ENCODE measurements at regions not wholly inside any gene's neighbourhood (a gene's known extent, or its start where the extent isn't known, plus 50 kb on each side); places are given as distances from the start of the nearest gene placed in this dataset.
"Not testable (repeated sequence)": the region's sequence is repeated elsewhere in the genome, so short reads cannot be mapped to it uniquely, and the experiment has no call there.

DNA sequence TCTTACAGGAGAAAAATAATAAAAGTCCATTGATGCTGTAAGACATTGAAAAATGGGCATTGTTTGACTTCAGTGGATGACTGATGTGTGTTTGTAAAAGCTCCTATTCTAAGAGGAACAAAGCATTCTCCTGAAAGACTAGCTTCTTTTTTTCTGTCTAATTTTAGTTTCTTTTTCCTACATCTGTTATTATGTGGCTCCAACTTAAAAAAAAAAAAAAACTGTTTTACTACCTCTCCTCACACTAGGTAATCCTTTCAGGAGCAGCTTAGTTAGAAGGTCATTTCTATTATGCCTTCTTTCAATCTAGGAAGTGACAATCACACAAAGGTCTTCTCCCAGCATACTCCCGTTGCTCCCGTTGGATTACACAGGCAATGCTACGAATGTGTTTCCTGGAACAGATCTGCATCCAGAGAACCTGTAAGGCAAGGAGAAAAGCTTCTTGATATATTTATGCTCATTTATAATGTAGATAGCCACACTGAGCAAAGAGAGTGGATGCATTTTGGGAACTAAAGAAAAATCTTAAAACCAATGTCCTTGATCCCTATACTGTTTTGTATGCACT, 595.1 kb upstream of the CCDC179 start:
- no peak for DNase-seq (ENCODE audit: low read depth in 2 of 3, low spot score in 1 of 3)

DNA sequence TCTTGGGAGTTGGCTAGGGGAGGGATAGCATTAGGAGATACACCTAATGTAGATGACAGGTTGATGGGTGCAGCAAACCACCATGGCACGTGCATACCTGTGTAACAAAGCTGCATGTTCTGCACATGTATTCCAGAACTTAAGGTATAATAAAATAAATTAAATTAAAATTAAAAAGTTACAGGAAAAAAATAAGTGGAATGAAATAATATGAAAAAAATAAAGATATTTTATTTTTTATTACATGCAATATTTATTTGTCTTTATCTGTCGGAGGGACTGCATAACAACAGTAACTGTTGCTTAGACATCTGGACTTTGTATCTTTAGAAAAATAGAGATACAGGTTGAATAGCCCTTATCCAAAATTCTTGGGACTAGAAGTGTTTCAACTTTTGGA, 597.4 kb upstream of the CCDC179 start:
- DNase-seq (ENCODE audit: low read depth in 2 of 3, low spot score in 1 of 3): no peak

DNA sequence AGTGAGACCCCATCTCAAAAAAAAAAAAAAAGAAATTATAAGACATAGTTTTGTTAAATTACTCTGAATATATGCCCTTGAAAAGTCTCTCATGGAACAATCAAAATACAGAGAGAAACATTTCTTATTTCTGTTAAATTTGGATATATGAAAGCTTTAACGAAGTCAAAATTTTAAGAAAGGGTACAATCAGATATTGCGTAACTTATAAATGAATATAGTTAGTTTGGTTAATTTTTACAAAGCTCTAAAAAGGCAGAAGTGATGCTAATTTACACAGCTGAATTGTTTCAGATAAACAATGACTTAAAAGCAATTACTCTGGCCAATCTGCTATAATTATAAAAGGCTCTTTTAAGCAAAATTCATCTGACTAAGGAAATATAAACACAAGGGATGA, 611.6 kb upstream of the CCDC179 start:
- DNase-seq (ENCODE audit: low read depth in 2 of 3, low spot score in 1 of 3): no peak

DNA sequence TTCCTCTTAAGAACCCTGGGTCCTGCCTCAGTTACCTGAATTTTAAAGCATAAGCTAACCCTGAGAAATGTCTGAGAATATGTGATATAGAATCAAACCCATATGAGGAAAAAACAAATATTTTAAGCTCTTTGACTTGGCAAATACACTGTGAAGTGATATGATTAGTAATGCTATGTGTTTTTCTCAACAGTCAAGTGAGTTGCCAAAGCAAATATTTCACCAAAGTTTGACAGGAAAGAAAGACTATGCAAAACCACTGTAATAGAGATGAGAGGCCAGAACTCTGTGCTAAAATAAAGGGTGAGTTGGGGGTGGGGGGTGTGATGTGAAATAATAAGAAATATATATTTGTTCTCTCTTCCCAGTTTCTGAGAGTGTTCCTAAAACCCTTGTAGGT, 613.5 kb upstream of the CCDC179 start:
- no peak for DNase-seq (ENCODE audit: low read depth in 2 of 3, low spot score in 1 of 3)

DNA sequence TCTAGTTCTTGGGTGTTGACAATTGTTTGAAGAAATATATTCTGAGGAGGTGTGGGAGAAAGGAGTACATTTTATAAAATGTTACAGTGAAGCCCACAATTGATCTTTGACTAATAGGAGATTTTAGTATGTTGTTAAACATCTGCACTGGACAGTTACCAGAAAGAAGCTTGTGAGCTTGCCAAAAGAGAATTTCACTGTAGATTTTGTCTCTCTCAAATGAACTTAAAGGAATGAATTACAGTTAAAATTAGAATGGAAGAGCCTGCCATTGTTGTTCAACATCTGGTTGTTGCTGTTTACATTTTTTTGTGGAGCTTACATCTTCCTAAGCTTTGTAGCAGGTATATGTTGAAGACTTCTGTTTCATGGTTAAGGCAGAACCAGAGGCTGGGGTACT, 620.5 kb upstream of the CCDC179 start:
- no peak for DNase-seq (ENCODE audit: low read depth in 2 of 3, low spot score in 1 of 3)

DNA sequence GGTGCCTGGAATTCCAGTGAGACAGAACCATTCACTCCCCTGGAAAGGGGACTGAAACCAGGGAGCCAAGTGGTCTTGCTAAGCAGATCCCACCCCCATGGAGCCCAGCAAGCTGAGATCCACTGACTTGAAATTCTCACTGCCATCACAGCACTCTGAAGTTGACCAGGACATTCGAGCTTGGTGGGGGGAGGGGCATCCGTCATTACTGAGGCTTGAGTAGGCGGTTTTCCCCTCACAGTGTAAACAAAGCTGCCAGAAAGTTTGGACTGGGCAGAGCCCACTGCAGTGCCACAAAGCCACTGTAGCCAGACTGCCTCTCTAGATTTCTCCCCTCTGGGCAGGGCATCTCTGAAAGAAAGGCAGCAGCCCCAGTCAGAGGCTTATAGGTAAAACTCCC, 623.9 kb upstream of the CCDC179 start:
- DNase-seq (ENCODE audit: low read depth in 2 of 3, low spot score in 1 of 3): not testable (repeated sequence)

DNA sequence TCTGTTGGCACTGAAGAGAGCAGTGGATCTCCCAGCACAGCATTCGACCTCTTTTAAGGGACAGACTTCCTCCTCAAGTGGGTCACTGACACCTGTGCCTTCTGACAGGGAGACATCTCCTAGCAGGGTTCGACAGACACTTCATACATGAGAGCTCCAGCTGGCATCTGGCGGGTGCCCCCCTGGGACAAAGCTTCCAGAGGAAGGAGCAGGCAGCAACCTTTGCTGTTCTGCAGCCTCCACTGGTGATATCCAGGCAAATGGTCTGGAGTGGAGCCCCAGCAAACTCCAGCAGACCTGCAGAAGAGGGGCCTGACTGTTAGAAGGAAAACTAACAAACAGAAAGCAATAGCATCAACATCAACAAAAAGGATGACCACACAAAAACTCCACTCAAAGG, 624.3 kb upstream of the CCDC179 start:
- DNase-seq (ENCODE audit: low read depth in 2 of 3, low spot score in 1 of 3): not testable (repeated sequence)

DNA sequence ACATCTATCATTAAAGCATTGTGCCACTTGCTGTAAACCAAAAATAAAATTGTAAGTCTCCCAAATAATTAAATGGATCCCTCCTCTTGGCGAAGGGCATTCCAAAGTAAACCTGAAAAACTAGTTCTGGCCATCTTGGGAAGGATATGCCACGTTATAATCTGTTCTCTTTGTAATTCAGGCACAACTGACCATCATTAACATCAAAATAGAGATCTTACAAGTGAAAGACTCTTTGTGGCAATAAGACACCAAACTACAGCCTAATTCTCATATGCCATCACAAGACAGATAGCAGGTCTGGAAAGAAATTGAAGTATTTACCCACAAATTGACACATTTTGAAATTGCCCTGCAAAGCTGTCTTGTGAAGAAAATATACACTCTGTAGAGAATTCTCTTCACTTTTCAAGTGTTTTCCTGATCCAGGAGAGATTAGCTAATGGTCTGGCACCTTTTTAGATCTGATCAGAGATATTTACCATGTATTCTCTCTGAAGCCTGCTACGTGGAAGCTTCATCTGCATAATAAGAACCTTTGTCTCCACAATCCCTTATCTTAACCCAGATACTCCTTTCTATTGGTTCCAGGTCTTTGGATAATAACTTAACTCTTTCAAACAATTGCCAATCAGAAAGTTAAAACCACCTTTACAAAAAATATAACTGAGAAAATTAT, 630.4 kb upstream of the CCDC179 start:
- DNase-seq (ENCODE audit: low read depth in 2 of 3, low spot score in 1 of 3): no peak

DNA sequence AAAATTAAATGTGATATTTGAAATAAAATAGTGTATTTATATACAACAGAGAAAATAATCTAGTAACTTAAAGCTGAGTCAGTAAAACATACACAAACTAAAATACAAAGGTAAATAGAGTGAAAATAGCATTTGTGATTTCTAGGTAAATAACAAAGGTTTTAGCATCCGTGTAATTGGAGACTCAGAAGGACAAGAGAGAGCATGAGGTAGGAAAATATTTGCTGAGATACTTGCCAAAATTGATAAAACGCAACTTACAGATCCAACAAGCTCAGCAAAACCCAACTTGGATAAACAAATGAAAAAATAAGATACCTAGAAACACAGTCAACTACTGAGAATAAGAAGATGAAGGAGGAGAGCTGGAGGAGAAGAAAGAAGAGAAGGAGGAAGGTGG, 634.7 kb upstream of the CCDC179 start:
- no peak for DNase-seq (ENCODE audit: low read depth in 2 of 3, low spot score in 1 of 3)

DNA sequence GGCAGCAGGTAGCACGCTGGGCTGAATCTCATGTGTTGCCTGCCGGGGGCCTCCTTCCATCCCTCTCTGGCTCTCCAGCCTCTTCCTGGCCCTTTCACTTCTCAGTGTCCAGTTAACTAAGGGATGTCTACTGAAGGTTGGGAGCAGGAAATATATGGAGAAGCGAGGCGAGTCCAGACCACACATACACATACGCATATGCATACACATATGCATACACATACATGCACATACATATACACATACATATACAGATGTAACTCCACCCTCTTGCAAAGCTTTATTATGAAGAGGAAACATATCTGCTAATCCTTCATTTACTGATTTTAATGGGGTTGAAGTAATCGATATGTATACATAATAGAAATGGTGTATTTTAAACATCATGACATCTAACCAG, 636.1 kb upstream of the CCDC179 start:
- no peak for DNase-seq (ENCODE audit: low read depth in 2 of 3, low spot score in 1 of 3)

DNA sequence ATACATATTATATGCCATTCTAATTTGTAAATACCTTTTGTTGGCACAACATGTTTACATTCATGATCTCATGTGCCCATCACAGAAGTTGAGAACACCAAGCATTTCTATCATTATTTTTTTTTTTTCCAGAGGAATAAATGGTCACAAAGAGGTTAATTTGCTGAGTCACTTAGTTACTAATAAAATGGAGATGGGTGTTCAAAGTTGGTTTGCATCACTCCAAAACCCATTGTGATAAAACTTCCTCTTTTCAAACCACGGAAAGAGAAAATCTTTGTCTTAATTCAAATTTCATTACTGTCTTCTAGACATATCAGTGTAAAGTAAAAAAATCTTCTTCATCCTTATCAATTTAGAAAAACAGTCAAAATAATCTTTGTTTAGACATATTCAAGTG, 636.8 kb upstream of the CCDC179 start:
- DNase-seq (ENCODE audit: low read depth in 2 of 3, low spot score in 1 of 3): no peak

DNA sequence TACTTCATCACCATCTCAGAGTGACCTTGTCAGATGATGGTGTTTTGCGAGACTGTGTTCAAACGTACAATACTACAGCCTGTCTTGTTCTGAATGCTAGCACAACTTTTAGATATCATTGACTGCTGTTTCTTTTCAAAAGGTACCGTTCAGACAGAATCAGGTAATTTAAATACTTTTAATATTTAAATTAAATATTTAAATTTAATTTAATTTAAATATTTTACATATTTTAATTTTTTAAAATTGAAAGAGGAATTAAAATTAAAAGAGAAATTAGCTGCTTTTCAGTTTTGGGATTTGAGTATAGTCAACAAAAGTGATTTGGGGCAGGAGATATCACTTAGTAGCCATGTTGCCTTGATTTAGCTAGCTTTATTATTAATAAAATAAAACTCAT, 642.1 kb upstream of the CCDC179 start:
- DNase-seq (ENCODE audit: low read depth in 2 of 3, low spot score in 1 of 3): no peak

DNA sequence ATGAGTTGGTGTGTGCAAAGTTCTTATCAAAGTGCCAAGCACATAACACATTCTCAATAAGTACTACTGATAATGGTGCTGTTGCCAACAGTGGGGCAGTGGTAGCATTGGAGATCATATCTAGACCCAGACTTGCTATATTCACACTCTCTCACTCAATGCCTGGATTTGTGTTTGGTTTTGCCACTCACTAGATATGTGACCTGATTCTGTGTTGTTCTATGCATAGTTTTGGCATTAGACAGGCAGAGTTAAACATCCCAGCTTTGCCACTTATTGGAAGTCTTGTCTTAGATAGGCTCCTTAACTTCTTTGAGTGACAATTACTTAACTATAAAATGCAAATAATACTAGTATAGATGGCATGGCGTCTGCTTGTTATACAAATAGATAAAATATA, 642.6 kb upstream of the CCDC179 start:
- DNase-seq (ENCODE audit: low read depth in 2 of 3, low spot score in 1 of 3): no peak

DNA sequence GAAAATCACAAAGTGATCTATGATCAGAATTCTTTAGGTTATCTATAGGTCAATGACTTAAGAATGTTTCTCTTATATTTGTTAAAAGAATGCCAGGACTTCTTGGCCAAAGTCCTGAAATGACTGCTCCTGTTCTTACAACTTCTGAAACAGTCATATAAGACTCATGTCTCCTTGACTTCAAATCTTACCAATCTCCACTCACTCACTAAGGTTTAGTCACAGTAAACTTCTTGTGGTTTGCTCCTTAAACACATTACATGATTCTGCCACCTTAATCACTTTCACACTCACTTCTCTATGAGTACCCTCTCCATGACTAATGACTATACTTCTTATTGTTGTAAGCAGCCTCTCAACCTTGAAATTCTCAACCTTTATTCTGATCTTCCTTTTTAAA, 648.7 kb upstream of the CCDC179 start:
- no peak for DNase-seq (ENCODE audit: low read depth in 2 of 3, low spot score in 1 of 3)

DNA sequence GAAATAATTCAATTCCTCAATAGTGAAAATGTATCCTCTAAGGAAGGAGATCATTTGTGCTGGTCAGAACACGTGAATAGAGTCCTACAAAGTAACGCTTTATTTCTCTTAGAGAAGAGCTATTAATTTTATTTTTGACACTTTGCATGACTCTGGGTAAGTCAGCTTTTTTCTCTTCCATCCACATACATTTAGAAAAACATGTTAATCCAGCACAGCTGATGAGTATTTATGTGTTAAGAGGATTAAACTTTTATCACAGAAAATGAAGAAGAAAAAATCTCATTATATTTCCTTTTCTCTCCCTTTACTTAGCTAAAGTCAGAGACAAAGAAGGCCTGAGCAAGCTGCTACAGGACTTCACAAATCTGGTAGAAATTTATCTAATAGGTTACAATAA, 649.5 kb upstream of the CCDC179 start:
- no peak for DNase-seq (ENCODE audit: low read depth in 2 of 3, low spot score in 1 of 3)

DNA sequence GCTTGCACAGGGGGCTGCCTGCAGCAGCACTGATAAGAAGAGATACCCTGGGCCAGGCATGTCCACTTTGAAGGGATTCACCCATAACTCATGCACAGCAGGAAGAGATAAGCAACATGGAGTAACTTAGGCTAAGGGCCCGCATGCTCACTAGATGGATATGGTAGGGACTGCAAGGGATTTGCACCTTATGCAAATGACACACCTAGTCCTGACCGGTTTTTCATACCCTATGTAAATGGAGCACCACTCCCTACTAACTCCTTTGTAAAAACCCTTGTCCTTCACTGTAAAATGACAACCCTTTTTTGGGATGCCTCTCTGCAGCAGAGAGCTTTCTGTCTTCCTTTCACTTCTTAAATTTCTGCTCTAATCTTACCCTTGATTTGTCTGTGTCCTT, 658.9 kb upstream of the CCDC179 start:
- no peak for DNase-seq (ENCODE audit: low read depth in 2 of 3, low spot score in 1 of 3)

DNA sequence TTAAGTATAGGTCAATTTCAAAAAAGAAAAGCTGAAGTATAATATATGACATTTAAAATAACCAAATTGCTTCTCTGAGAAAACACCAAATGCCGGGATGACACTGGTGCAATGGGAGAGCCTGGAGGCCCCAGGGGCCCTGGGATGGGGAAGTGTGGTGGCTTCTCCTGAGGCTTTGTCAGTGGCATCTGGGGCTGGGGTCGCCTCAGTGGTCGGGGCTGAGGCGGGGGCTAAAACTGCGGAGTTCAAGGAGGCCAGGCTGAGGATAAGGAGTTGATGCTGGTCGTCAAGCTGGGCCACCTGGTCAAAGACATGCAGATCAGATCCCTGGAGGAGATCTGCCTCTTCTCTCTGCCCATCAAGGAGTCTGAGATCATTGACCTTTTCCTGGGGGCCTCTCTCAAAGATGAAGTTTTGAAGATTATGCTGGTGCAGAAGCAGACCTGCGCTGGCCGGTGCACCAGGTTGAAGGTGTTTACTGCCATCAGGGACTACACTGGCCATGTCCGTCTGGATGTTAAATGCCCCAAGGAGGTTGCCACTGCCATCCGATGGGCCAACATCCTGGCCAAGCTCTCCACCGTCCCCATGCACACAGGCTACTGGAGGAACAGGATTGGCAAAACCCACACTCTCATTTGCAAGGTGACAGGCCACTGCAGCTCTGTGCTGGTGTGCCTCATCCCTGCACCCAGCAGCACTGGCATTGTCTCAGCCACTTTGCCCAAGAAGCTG, 660.1 kb upstream of the CCDC179 start:
- no peak for DNase-seq (ENCODE audit: low read depth in 2 of 3, low spot score in 1 of 3)

DNA sequence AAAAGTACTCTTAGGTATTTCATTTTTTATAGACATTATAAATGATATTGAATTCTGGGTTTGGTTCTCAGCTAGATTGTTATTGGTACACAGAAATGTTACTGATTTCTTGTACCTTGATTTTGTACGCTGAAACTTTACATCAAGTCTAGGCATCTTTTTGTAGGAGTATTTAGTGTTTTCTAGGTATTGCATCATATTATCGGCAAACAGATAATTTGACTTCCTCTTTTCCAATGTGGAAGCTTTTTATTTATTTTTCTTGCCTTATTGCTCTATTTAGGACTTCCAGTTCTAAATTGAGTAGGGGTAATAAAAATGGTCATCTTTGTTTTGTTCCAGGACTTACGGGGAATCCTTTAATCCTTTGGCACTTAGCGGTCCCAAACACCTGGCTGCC, 676.6 kb upstream of the CCDC179 start:
- DNase-seq (ENCODE audit: low read depth in 2 of 3, low spot score in 1 of 3): no peak

DNA sequence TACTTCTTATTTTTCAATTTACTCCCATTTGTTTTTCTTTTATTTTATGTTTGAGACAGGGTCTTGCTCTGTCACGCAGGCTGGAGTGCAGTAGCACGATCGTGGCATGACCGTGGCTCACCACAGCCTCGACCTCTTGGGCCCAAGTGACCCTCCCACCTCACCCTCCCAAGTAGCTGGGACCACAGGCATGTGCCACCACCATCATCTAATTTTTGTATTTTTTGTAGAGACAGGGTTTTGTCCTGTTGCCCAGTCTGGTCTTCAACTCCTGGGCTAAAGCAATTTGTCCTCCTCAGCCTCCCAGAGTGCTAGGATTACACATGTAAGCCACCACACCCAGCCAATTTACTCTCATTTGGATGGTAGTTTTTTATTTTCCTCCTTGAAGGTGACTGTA, 679.3 kb upstream of the CCDC179 start:
- DNase-seq (ENCODE audit: low read depth in 2 of 3, low spot score in 1 of 3): no peak

DNA sequence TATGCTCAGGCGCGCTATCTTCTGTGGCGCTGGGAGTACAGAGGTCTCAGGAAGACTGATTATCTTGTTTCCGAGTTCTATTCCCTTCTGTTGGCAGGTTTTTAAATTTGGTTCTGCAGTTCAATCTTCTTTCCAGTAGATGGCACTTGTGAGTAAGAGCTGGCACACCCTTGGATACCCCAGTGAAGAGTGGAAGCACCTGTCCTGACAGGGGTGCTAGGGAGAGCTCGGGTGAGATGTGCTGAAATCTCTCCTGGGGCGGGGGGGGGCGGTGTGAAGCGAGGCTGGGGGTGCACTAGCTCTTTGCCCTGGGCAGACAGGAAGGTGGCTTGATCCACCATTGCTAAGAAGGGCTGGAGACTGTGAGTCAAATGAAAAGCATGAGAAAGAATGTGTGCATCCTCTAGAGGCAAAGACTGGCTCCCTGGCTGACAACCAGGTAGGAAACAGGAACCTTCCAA, 679.9 kb upstream of the CCDC179 start:
- no peak for DNase-seq (ENCODE audit: low read depth in 2 of 3, low spot score in 1 of 3)

DNA sequence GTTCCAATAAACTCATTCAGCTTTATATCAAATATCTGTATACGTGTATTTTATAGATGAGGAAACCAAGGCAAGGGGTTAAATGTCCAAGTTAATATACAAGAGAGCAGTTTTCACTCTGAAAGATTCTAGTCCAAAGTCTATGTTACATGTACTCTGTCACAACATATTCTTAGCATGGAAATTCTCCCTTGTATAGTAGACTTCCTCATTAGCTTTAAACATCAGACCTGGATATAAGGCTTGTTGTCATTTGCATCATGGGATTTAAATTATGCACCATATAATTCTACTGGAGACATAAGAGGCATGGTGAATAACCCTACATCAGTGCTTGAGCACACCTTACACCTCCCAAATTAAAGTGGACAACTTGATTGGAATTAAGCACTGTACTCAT, 681.9 kb upstream of the CCDC179 start:
- no peak for DNase-seq (ENCODE audit: low read depth in 2 of 3, low spot score in 1 of 3)

DNA sequence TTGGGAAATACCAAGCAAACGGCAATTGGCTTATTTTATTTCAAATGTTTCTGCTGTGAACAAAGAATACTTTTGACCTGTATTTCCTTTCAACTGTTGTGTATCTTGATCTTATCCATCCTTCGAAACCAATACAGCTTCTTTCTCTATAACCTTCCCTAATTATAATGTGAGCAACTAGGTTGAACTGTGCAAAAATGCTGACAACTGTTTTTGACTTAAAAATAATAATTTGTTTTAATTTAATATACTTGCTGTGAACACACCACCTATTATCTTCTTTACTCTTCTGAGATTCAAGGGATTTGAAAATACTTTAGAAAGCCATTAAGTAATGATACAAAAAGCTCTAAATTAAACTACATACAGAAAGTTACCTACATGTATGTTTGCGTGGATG, 682.5 kb upstream of the CCDC179 start:
- DNase-seq (ENCODE audit: low read depth in 2 of 3, low spot score in 1 of 3): no peak

All from stimulated activated CD4-positive, alpha-beta T cell treated with anti-CD3 and anti-CD28 coated beads, Interleukin-12 subunit alpha, Interleukin-12 subunit beta, amount 100 ng/mL, for 48 hours (primary cell).